ENCODE measurements at regions not wholly inside any gene's neighbourhood (a gene's known extent, or its start where the extent isn't known, plus 50 kb on each side); places are given as distances from the start of the nearest gene placed in this dataset.

DNA sequence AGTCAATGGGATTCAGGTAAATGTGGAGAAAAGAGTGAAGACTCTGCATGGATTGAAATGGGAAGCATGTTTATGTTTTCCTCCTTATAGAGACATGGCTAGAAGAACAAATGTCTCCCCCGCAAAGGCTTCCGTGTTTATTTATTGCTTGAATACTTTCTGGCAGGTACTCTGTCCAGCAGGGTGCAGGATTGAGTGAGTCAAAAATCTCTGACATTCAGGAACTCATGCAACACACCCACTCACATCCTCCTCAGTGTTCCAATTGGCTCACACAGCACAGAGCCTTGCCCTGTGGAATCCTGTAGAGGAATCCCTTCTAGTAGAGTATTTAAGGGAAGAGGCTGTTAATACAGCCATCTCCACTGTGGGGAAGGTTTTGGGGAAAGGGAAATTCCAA, 290.3 kb upstream of the VWC2 start:
- no peak overlapping the region for H3K4me2 ChIP-seq
- H3K36me3 Mint-ChIP-seq: no peaks in the 10 kb centered on the region
- H3K4me3 Mint-ChIP-seq: no peak overlapping the region
- H3K79me2 ChIP-seq (ENCODE audit: low read depth): no peaks in the 10 kb centered on the region
- H3K4me1 ChIP-seq: no peaks in the 10 kb centered on the region
- peaks cover 2% of the 10 kb centered on the region for H3K9me3 Mint-ChIP-seq
- peak; percentile 47 for TF ChIP-seq CTCF (IDR thresholded peaks at IDR 0.05)
- no peak for TF ChIP-seq EZH2phosphoT487 (IDR thresholded peaks at IDR 0.05)
- TF ChIP-seq EZH2 (IDR thresholded peaks at IDR 0.05): no peak
- H3K27me3 ChIP-seq: no peaks in the 10 kb centered on the region
- no peak overlapping the region for H3K27ac Mint-ChIP-seq
- no peak overlapping the region for H3K9ac ChIP-seq
- H3K27ac ChIP-seq: no peak overlapping the region
- no peaks in the 10 kb centered on the region for H3K9me3 ChIP-seq (ENCODE audit: low read depth)
- no peak overlapping the region for H2AFZ ChIP-seq (replicated peaks)
- H3K4me1 Mint-ChIP-seq: no peaks in the 10 kb centered on the region
- no peak overlapping the region for H3K4me3 ChIP-seq
- H3K36me3 ChIP-seq: no peaks in the 10 kb centered on the region
- DNase-seq (ENCODE audit: low spot score): peak; percentile 36
- H3K27me3 Mint-ChIP-seq (ENCODE audit: insufficient read depth, low read depth): no peaks in the 10 kb centered on the region
- H3F3A ChIP-seq (ENCODE audit: low read depth): no peaks in the 10 kb centered on the region
- H4K20me1 ChIP-seq (ENCODE audit: low read depth): no peaks in the 10 kb centered on the region

GRCh38 chr7:49486974-49487829, 286.2 kb upstream of the VWC2 start:
- no peaks in the 10 kb centered on the region for H3K27me3 ChIP-seq
- H3F3A ChIP-seq (ENCODE audit: low read depth): no peaks in the 10 kb centered on the region
- DNase-seq (ENCODE audit: low spot score): no peak
- H3K9me3 Mint-ChIP-seq: no peaks in the 10 kb centered on the region
- no peaks in the 10 kb centered on the region for H3K9me3 ChIP-seq (ENCODE audit: low read depth)
- H3K27me3 Mint-ChIP-seq (ENCODE audit: insufficient read depth, low read depth): no peaks in the 10 kb centered on the region
- H3K36me3 ChIP-seq: no peaks in the 10 kb centered on the region
- peak; percentile 23 for TF ChIP-seq CTCF (IDR thresholded peaks at IDR 0.05)
- TF ChIP-seq EZH2 (IDR thresholded peaks at IDR 0.05): no peak
- H3K36me3 Mint-ChIP-seq: no peaks in the 10 kb centered on the region
- H3K4me2 ChIP-seq: no peak overlapping the region
- no peaks in the 10 kb centered on the region for H4K20me1 ChIP-seq (ENCODE audit: low read depth)
- peaks cover 5% of the 10 kb centered on the region for H3K4me1 ChIP-seq
- peak overlapping the region; percentile 1 for H2AFZ ChIP-seq (replicated peaks)
- H3K4me3 ChIP-seq: no peak overlapping the region
- H3K79me2 ChIP-seq (ENCODE audit: low read depth): no peaks in the 10 kb centered on the region
- H3K4me1 Mint-ChIP-seq: no peaks in the 10 kb centered on the region
- no peak overlapping the region for H3K9ac ChIP-seq
- H3K27ac ChIP-seq: no peak overlapping the region
- H3K27ac Mint-ChIP-seq: no peak overlapping the region
- H3K4me3 Mint-ChIP-seq: no peak overlapping the region

DNA sequence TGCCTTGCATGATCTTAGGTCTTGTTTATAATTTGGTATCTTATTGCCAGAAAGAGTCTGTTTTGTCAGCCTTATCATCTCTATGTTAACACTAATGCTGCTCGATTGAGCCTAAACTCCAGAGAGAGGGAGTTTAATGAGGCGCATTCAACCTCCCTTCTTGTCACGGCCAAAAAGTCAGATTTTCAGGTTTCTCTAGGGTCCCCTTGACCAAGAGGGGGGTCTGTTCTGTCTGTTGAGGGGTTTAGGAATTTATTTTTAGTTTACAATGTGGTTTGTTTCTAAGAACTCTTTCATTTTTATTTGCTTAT, 285.7 kb upstream of the VWC2 start:
- no peak overlapping the region for H3K9ac ChIP-seq
- no peaks in the 10 kb centered on the region for H4K20me1 ChIP-seq (ENCODE audit: low read depth)
- DNase-seq (ENCODE audit: low spot score): no peak
- no peaks in the 10 kb centered on the region for H3K79me2 ChIP-seq (ENCODE audit: low read depth)
- no peaks in the 10 kb centered on the region for H3K9me3 ChIP-seq (ENCODE audit: low read depth)
- no peak overlapping the region for H3K4me2 ChIP-seq
- Mint-ChIP-seq H3K36me3 (no peaks in the 10 kb centered on the region), H3K4me3 (no peak overlapping the region), H3K27me3 (ENCODE audit: insufficient read depth, low read depth) (no peaks in the 10 kb centered on the region), H3K9me3 (no peaks in the 10 kb centered on the region), H3K27ac (no peak overlapping the region), H3K4me1 (no peaks in the 10 kb centered on the region)
- no peak overlapping the region for H3K27ac ChIP-seq
- no peaks in the 10 kb centered on the region for H3K36me3 ChIP-seq
- no peak overlapping the region for H3K4me3 ChIP-seq
- peaks cover 5% of the 10 kb centered on the region for H3K4me1 ChIP-seq
- H2AFZ ChIP-seq (replicated peaks): no peak overlapping the region
- H3F3A ChIP-seq (ENCODE audit: low read depth): no peaks in the 10 kb centered on the region
- H3K27me3 ChIP-seq: no peaks in the 10 kb centered on the region
- TF ChIP-seq CTCF (IDR thresholded peaks at IDR 0.05): no peak
- no peak for TF ChIP-seq EZH2 (IDR thresholded peaks at IDR 0.05)
- TF ChIP-seq EZH2phosphoT487 (IDR thresholded peaks at IDR 0.05): no peak
